NCI-H2196 (cell line): ENCODE measurements at regions not wholly inside any gene's neighbourhood (a gene's known extent, or its start where the extent isn't known, plus 50 kb on each side); places are given as distances from the start of the nearest gene placed in this dataset.
"Not testable (repeated sequence)": the region's sequence is repeated elsewhere in the genome, so short reads cannot be mapped to it uniquely, and the experiment has no call there.

Experiments used
- DNase-seq: peaks from one replicate; lab custom pipeline; 2025; ENCODE audit not compliant: unreplicated experiment; lab: John Stamatoyannopoulos, UW

DNA sequence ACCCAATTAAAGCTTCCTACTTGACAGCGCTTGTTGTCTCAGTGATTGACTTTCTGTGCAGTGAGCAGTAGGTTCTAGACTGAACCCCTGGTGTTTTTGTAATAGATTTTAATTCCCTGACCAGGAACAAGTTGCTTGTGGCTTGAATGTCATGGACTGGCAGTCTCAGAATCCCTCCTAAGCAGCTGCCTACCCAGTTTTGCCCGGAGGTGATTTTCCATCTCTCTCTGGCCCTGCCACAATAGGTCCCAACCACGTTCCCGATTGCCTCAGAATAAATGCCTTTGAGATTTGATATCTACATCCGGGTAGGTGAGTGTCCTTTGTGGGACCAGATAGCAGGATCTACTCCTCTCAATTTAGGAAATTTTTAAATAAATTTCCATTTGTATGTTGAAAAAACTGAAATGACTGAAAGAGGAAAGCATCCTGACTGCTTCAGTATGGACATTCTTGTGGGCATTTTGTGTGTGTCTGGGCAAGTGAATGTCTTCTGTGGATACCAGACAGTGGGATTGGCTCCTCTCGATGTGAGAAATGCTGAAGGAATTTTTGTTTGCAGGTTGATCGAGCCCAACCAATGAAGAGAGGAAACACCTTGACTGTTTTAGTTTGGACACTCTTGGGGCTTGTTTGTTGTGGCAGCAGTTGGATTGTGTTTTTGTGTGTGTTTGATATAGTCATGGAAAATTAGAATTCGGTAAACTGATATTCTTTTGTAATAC is 1607.4 kb downstream of the C4orf33 start:
- no peak for DNase-seq

DNA sequence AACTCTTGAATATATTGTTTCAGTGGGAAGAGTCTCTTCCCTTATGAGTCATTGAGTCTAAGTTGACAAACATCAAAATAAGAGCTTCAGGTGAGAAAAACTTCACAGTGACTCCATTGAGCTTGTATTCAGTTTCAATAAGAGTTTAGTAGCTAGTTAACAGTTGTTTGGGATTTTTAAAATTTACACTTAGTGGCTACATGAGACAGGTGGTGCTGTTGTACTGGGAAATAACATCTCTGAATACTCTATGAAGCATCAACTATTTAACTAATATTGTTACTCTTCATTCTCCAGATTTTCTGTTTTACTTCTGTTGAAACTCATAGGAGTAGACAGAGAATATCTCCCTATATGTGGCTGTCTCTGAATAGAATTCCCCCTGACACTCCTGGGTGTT is 1609.1 kb downstream of the C4orf33 start:
- DNase-seq = no peak

DNA sequence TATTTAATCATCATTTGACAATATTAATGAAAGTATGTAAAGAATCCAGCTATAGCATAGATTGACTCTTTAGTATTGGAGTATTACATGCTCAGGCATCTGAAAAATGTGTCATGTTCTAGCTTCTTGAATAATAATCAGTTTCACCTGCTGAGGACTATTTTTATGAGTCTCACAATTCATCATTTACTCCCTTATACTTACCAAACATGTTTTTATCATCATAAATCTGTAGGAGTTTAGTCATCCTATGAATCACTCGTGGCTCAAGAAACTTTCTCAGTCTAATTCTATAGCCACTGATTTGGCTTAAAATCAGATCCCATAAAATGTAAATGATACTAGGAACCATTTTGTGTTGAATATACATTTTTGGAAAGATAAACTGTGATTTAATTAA is 1616.1 kb downstream of the C4orf33 start:
- no peak for DNase-seq

DNA sequence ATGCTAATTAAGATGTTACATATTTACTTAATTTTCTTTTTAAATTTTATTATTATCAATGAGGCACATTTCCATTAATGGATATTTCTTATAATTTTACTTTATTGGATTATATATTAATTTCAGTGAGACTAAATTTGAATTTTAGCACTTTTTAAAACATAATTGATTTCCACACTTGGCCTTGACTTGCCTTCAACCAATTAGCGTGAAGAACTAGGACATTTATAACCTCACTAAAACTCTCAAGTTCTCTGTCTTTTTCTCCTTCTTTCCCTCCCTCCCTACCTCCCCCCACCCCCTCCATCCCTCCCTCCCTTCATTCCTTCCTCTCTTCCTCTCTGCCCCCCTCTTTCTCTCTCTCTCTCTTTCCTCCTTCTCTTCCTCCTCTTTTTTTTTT is 1618.1 kb downstream of the C4orf33 start:
- DNase-seq = no peak

DNA sequence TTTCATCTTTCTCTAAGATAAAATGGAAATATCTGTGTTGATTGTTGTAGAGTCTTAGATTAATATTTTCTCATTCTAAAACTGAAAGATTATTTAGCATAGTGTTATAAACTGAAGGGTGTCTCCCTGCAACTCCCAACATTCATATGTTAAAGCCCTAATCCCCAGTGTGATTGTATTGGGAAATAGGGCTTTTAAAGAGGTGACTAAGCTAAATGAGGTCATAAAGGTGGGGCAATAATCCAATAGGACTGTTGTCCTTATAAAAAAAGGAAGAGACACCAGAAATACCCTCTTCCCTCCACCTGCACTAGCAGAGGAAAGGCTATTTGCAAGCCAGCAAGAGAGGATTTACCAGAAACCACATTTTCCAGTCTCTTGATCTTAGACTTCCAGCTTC is 1626.4 kb downstream of the C4orf33 start:
- DNase-seq = no peak

DNA sequence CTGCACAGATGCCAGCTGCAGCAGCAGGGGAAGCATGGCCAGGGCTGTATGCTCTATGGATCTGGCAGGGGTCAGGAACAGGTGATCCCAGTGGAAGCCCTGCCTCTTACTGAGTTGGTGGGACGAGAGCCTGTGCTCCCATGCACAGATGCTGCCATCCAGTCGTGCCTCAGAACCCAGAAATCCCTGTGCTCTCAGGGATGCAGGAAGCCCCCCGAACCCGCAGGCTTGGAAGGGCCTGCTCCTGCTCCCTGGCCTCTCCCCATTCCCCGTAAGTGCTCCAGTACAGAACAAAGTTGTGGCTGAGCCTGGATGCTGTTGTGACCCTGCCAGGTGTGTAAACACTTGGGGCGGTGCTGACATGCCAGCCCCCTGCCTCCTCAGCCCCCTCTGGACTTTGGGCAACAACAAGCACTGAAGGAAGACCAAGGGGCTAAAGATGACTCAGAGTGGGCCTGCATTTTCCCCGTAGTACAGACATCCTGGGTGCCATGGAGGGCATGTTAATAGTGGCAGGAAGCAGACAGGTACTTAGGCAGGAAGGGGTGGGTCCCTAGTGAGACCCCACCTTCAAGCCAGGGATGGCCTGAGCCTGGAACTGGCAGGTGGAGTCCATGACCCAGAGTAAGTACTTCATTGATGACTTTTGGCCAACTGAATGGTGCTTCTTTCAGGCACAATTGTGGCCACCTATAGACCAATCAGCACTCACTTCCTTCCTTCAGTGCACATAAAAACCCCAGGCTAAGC is 1640.7 kb downstream of the C4orf33 start:
- DNase-seq = no peak

DNA sequence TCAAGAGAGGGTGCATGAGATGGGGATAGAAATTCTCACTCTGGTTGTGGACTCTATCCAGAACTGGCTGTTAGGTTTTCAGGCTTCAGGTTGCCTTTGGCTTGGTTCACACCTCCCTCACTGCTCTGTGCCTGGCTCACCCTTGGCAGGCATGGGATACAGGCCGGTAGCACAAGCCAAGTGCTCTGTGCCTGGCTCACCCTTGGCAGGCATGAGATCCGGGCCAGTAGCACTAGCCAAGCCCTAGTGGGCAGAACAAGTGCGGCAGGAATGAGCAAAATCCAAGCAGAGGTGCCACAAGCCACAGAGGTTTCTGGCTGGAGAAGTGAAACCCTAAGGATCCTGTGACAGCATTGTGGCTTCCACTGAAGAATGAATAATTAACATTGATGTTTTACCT is 1642.3 kb downstream of the C4orf33 start:
- no peak for DNase-seq

DNA sequence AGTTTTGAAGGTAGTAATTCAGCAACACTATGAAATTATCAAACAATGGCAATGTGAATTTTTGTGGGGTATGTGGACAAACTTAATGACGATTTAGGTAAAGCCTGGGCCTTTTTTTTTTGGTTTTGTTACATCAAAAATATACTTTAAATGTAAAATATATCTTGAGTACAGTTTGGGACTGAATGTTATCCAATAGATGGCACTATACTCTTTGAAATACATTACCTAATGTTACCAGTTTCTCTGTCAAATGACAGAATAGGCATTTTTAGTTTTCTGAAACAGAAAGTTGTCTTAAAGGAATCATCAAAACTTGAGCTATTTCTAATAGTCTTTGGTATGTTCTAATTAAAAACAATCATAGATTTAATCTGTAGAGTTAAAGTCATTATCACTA is 1651.9 kb downstream of the C4orf33 start:
- no peak for DNase-seq

DNA sequence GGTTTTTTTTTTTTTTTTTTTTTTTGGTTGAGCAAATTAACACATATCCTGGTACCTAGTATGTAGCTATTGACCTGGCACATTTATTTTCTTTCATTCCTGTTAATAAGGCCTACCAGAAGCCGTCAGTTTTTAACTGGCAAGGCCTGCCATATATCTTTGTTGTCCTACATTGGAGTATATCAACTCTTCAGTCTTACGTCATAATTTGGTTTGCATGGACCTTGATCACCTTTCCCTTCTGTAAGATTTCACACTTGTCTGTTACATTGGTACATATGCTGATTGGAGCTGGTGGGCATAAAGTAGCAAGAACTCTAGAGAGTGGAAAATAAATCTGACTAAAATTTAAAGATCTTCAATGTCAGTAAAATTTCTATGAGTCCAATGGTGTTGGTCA is 1658.0 kb downstream of the C4orf33 start:
- no peak for DNase-seq

DNA sequence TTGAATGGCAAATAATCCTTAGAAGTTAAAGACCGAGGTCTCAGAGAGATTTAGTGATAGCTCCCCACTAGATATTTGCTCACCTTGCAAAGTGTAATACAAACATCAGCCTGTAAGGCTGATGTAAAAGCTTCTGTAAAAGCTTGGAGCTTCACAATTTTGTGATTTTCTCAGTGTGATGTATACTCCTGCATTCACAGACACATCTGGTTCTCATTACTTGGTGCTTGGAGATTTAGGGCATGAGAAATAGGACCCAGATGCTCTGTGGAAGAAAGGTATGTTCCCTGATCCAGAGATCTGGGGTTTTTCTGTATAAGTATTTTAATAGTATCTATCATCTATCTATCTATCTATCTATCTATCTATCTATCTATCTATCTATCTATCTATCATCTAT is 1664.3 kb downstream of the C4orf33 start:
- no peak for DNase-seq

DNA sequence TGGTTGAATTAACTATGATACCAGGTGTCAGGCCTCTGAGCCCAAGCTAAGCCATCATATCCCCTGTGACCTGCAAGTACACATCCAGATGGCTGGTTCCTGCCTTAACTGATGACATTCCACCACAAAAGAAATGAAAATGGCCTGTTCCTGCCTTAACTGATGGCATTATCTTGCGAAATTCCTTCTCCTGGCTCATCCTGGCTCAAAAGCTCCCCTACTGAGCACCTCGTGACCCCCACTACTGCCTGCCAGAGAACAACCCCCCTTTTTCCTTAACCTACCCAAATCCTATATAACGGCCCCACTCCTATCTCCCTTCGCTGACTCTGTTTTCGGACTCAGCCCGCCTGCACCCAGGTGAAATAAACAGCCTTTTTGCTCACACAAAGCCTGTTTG is 1671.4 kb downstream of the C4orf33 start:
- not testable (repeated sequence) for DNase-seq

DNA sequence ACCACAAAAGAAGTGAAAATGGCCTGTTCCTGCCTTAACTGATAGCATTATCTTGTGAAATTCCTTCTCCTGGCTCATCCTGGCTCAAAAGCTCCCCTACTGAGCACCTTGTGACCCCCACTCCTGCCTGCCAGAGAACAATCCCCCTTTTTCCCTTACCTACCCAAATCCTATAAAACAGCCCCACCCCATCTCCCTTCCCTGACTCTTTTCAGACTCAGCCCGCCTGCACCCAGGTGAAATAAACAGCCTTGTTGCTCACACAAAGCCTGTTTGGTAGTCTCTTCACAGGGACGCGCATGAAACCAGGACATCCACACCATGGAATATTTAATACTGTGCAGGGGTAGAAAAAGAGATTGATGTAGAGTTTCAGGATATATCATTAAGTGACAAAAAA is 1677.0 kb downstream of the C4orf33 start:
- not testable (repeated sequence) for DNase-seq

DNA sequence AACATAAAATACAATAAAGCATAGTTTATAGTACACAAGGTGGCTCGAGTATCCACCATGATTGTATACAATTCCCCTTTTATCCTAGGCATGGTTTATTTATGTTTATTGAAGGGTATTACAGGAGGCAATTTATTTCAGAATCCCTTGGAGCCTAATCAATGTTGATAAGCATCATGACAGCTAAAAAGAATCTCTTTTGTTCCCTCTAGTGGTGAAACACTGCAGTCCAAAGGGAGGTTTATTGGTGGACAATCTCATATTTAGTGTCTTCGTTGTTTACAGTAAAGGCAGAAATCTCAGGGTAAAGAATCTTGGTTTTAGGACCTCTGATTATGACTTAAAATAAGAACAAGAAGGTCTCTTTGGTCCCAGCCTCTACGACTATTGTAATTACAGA is 1712.5 kb downstream of the C4orf33 start:
- no peak for DNase-seq

DNA sequence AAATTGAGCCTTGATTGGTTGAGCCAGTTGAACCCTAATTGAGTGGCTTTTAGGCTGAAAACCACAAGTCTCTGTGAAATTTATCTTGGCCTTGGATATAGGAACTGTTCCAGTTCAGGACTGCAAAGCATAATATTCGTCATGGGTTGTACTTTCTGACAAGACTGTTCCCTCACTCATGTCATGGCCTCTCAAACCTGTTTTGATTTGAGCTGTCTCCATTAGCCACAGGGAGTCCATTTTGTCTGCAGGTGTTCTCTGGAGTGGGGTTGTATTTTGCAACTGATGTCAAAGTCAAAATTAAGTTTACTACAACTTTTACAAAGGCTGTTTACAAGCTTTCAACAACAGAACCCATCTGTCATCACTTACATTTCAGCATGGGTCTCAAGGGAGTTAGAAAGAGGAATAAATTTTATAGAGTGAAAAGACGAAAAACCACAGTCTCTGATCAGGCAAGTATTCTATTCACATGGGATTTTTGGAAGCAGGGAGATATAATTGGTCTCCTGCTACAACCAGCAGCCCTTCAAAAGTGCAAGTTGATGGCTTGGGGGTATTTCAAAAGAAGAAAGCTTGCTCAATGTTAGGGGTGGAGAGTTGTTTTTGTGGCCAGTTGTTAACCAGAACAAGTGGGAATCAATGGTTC is 1716.3 kb downstream of the C4orf33 start:
- no peak for DNase-seq

DNA sequence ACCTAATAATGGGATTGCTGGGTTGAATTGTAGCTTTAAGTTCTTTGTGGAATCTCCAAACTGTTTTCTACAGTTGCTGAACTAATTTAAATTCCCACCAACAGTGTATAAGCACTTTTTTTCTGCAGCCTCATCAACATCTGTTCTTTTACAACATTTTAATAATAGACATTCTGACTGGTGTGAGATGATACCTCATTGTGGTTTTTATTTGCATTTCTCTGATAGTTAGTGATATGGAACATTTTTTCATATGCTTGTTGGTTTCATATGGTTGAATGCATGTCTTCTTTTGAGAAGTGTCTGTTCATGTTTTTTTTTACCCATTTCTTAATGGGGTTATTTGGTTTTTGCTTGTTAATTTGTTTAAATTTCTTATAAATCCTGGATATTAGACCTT is 1718.9 kb downstream of the C4orf33 start:
- DNase-seq = no peak

DNA sequence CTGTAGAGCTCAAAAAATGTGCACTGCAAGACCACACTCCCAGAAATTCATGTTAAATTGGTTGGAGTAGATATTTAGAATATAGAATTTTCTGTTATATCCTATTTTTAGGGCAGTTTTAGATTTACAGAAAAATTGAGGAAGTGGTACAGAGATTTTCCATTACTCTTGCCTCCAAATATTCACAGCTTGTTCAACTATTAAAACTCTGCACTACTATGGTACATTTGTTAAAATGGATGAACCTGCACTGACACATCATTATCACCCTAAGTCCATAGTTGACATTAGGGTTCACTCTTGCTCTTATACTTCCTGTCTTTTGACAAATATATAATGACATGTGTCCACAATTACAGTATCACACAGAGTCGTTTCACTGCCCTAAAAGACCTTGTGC is 1724.5 kb downstream of the C4orf33 start:
- DNase-seq = no peak

DNA sequence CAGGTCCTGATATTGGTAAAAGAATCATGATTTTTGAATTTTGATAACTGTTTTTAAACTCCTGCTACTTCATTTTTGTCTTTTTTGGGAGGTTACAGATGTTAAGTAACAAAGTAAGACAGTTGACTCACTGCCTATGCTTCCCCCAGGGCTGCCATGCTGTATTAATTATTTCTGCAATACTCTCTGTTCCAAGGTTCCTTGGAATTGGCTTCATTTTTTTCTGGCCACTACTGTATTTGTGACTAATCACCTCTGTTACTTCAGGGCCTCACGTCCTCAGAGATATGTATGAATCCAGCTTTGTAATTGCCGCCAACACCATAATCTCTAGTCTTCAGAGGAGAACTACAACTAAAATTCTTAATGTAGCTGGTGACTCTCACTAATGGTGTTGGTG is 1729.3 kb downstream of the C4orf33 start:
- DNase-seq = no peak

DNA sequence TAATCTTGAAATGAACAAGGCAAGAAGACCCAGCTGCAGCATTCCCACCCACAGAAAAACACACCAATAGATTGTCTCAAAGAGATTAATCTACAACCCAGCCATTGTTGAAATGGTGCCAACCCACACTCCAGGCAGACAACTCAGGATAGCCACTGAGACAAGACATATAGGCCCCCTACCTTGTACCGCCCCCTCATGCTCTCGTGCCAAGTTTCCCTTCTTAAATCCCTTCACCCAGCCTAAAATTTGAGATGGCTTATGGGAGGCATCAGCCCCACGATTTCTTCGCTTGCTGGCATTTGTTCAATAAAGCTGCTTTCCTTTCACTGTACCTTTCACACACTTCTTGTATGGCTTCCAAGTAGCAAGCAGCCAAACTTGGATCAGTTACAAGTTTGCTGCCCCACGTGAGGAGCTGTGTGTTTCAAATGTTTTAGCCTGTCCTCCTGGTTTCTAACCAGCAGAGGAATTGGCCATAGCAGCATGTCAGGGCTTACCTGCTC is 1754.1 kb downstream of the C4orf33 start:
- no peak for DNase-seq

DNA sequence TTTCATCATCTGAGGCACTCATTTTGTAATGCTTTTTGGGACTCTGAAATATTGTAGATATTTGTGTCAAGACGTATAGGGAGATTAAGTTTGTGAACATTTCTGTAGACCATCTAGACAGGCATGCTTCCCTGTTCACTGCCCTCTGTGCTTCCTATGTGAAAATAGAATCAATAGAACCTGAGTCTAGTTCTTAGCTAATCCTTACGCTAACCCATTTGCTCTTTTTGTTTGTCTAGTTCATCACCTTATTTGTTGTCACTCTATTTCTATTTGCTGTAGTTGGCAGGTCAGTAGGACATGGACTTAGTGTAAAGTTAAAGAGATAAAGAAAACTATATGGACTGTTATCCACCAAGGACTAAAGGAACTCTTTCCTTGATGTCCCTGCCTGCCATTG is 1755.2 kb downstream of the C4orf33 start:
- no peak for DNase-seq

DNA sequence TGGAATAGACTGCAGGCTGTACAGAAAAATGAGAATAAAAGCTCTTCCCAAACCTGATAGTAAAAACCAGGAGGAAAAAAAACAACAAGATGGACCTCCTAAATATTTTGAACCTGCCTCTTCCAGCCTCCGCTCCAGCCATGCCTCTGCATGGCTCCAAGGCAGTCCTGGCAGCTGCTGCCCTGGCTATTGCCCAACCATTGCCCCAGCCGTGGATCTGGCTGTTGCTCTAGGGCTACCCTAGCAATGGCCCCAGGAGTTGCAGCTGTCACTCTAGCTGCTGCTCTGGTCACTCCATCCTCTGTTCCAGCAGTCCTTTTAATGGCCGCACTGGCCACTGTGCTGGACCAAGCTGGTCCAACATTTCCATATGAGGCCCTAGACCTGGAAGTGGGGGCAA is 1756.0 kb downstream of the C4orf33 start:
- DNase-seq = no peak

DNA sequence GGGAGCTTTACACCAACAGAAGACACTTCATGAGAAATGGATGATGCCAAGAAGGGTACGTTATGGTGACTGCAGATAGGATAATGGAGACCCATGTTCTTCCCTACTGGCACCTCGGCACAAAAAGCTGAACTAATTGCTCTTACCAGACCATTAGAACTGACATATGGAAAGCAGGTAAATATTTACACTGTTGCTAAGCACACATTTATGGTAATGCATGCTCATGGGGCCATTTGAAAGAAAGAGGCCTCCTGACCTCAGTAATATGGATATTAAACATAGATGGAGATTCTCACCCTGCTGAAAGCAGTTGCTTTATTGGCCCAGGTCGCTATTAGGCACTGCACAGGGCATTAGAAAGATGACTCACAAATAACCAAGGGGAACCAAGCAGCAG is 1759.6 kb downstream of the C4orf33 start:
- no peak for DNase-seq

DNA sequence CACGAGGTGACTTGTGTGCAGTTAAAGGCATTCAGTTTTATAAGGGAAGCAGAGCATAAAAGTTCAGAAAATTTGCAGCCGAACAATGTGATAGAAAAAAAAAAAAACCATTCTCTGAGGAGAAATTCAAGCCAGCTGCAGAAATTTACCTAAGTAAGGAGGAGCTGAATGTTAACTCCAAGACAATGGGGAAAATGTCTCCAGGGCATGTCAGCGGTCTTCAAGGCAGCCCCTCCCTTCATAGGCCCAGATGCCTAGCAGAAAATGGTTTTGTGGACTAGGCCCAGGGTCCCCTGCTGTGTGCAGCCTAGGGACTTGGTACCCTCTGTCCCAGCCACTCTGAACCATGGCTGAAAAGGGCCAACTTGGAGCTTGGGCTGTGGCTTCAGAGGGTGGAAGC is 1764.0 kb downstream of the C4orf33 start:
- no peak for DNase-seq
